ENCODE measurements at regions not wholly inside any gene's neighbourhood (a gene's known extent, or its start where the extent isn't known, plus 50 kb on each side); places are given as distances from the start of the nearest gene placed in this dataset.

DNA sequence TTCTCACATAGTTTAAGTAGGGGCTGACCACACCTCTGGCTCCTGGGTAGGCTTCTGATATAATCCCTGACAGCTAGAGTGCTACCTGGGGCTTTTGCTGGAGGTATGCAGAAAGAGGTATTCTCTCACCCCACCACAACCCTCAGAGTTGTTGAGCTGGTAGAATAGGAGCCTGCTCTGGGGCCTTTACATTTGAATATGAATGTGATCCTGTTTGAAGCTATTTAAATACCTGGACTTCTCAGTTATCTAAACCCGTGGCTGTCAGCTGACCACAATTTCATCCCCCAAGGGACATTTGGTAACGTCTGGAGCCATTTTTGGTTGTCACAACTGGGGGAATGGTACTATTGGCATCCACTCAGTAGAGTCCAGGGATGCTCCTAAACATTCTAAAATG lies 669.1 kb downstream of the SATB2 start:
- TF ChIP-seq POLR2A (IDR thresholded peaks at IDR 0.05; ENCODE audit: low read depth, low read length) (no peak), EZH2 (IDR thresholded peaks at IDR 0.05; ENCODE audit: borderline replicate concordance, low read depth, low read length, severe bottlenecking) (no peak), POLR2AphosphoS5 (IDR thresholded peaks at IDR 0.05; ENCODE audit: insufficient read depth, low read depth, low read length) (no peak), FOS (IDR thresholded peaks at IDR 0.05; ENCODE audit: borderline replicate concordance, insufficient read depth, low read length) (no peak)
- TF ChIP-seq, protein P1, sequence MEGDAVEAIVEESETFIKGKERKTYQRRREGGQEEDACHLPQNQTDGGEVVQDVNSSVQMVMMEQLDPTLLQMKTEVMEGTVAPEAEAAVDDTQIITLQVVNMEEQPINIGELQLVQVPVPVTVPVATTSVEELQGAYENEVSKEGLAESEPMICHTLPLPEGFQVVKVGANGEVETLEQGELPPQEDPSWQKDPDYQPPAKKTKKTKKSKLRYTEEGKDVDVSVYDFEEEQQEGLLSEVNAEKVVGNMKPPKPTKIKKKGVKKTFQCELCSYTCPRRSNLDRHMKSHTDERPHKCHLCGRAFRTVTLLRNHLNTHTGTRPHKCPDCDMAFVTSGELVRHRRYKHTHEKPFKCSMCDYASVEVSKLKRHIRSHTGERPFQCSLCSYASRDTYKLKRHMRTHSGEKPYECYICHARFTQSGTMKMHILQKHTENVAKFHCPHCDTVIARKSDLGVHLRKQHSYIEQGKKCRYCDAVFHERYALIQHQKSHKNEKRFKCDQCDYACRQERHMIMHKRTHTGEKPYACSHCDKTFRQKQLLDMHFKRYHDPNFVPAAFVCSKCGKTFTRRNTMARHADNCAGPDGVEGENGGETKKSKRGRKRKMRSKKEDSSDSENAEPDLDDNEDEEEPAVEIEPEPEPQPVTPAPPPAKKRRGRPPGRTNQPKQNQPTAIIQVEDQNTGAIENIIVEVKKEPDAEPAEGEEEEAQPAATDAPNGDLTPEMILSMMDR (IDR thresholded peaks at IDR 0.05; ENCODE audit: extremely low read depth in 1 of 2, insufficient read depth in 1 of 2, low read depth in 1 of 2, low read length in 2 of 2), result no peak
